Adrenal gland (tissue), 5 donors: ENCODE measurements at regions not wholly inside any gene's neighbourhood (a gene's known extent, or its start where the extent isn't known, plus 50 kb on each side); places are given as distances from the start of the nearest gene placed in this dataset.

Experiments
- CTCF ChIP-seq, 6 experiments: fragments of 450-650 bp in 4 of 6; fragments of 200-600 bp in 2 of 6; sonication (generic) in 1 of 6; IDR thresholded peaks; 1 replicate in 5 of 6; 2 replicates in 1 of 6; pipeline versions ENCODE4 v1.5.1 to v1.8.0; 2016 to 2021; ENCODE audit warnings: antibody characterized with exemption in 6 of 6, mild to moderate bottlenecking in 2 of 6, moderate library complexity in 1 of 6
- POLR2A ChIP-seq, 2 donors: fragments of 450-650 bp; IDR thresholded peaks; one replicate each; pipeline ENCODE4 v1.6.1; 2017; ENCODE audit warnings: antibody characterized with exemption in 2 of 2, mild to moderate bottlenecking in 2 of 2, moderate library complexity in 1 of 2
- donor health status: DM: no; HTN: no; CAD: no.

GRCh38 chr16:76796416-76796815 is 394.6 kb upstream of the MON1B start:
- TF ChIP-seq POLR2A (IDR thresholded peaks at IDR 0.05) (no peak), CTCF (IDR thresholded peaks at IDR 0.05) (no peak)
